ENCODE measurements at regions not wholly inside any gene's neighbourhood (a gene's known extent, or its start where the extent isn't known, plus 50 kb on each side); places are given as distances from the start of the nearest gene placed in this dataset.

DNA sequence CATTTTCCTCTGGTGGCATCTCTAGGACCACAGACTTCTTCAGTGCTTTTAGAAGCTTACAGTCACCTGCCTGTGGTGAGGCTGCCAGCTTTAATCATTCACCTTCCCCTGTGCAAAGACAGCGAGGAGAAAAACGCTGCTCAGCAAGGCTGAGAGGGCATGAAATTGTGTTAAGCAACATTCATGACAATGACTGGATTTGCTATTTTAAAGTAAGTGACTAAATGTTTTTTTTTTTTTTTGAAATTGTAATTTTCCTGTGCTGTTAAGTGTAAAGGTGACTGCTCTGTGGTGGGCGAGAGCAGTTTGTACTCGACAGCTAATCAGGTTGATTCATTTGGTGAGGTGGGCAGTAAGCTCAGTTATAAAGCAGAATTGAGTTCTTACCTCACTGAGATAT lies 240.4 kb downstream of the NSUN3 start:
- Histone ChIP-seq H2AFZ (no peak overlapping the region; the same call in 1 of the 2 replicates), H3K36me3 (ENCODE audit: insufficient read depth) (no peaks in the 10 kb centered on the region), H3K79me2 (replicated peaks; ENCODE audit: insufficient read depth) (no peaks in the 10 kb centered on the region), H3K4me2 (no peak overlapping the region), H3K9me2 (ENCODE audit: insufficient read depth) (peaks cover 4% of the 10 kb centered on the region; the same call in 1 of the 2 replicates), H3K4me1 (ENCODE audit: insufficient read depth) (peaks cover 5% of the 10 kb centered on the region; the same call in 1 of the 2 replicates), H3K4me3 (no peak overlapping the region), H3K27ac (ENCODE audit: low read depth) (no peak overlapping the region), H4K20me1 (replicated peaks; ENCODE audit: insufficient read depth) (no peaks in the 10 kb centered on the region), H3K27me3 (ENCODE audit: insufficient read depth) (no peaks in the 10 kb centered on the region), H3F3A (replicated peaks; ENCODE audit: low read depth) (no peaks in the 10 kb centered on the region)
- Mint-ChIP-seq H3K9me3 (no peaks in the 10 kb centered on the region; the same call in 2 of the 3 replicates), H3K4me3 (no peak overlapping the region), H3K4me1 (peaks cover 21% of the 10 kb centered on the region; the same call in 2 of the 3 replicates), H3K27ac (no peak overlapping the region), H3K36me3 (ENCODE audit: low read depth) (no peaks in the 10 kb centered on the region; the same call in 2 of the 3 replicates), H3K27me3 (ENCODE audit: insufficient read depth, low read depth, poor library complexity) (peaks cover 3% of the 10 kb centered on the region)
- ATAC-seq (no peak), DNase-seq (ENCODE audit: low spot score) (no peak)
- TF ChIP-seq STAT1 (IDR thresholded peaks at IDR 0.05; ENCODE audit: unreplicated experiment) = no peak
- no peak for TF ChIP-seq JUNB (IDR thresholded peaks at IDR 0.05; ENCODE audit: unreplicated experiment)
- TF ChIP-seq REST (IDR thresholded peaks at IDR 0.05; ENCODE audit: unreplicated experiment) = no peak
- TF ChIP-seq EZH2 (IDR thresholded peaks at IDR 0.05; ENCODE audit: low read depth, unreplicated experiment) = no peak
- no peak for TF ChIP-seq POLR2AphosphoS5 (IDR thresholded peaks at IDR 0.05; ENCODE audit: low read depth)
- TF ChIP-seq, protein P1, sequence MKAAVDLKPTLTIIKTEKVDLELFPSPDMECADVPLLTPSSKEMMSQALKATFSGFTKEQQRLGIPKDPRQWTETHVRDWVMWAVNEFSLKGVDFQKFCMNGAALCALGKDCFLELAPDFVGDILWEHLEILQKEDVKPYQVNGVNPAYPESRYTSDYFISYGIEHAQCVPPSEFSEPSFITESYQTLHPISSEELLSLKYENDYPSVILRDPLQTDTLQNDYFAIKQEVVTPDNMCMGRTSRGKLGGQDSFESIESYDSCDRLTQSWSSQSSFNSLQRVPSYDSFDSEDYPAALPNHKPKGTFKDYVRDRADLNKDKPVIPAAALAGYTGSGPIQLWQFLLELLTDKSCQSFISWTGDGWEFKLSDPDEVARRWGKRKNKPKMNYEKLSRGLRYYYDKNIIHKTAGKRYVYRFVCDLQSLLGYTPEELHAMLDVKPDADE (IDR thresholded peaks at IDR 0.05) = no peak
- TF ChIP-seq ZNF462 (CRISPR knock-in tag; IDR thresholded peaks at IDR 0.05) = no peak
- no peak for TF ChIP-seq ZNF331 (CRISPR knock-in tag; IDR thresholded peaks at IDR 0.05; ENCODE audit: low read depth)
- TF ChIP-seq CREB1 (CRISPR knock-in tag; IDR thresholded peaks at IDR 0.05; ENCODE audit: low read depth) = no peak
- TF ChIP-seq EZH2phosphoT487 (IDR thresholded peaks at IDR 0.05; ENCODE audit: unreplicated experiment) = no peak
- no peak for TF ChIP-seq NANOG (IDR thresholded peaks at IDR 0.05; ENCODE audit: borderline replicate concordance)
- TF ChIP-seq CTCF (conservative IDR thresholded peaks at IDR 0.05; ENCODE audit: low read depth in 2 of 2) = no peak
- TF ChIP-seq ZNF114 (CRISPR knock-in tag; IDR thresholded peaks at IDR 0.05) = no peak

All from GM23338 (cell line).